Left renal cortex interstitium (tissue), 4 donors: ENCODE measurements at regions not wholly inside any gene's neighbourhood (a gene's known extent, or its start where the extent isn't known, plus 50 kb on each side); places are given as distances from the start of the nearest gene placed in this dataset.
"Not testable (repeated sequence)": the region's sequence is repeated elsewhere in the genome, so short reads cannot be mapped to it uniquely, and the experiment has no call there.

Experiments used
- DNase-seq, 4 donors: peaks; one replicate each; pipeline ENCODE4 v3.0.0-alpha.2; 2013; ENCODE audit warnings: low read depth in 4 of 4, low spot score in 2 of 4, missing footprints in 1 of 4

DNA sequence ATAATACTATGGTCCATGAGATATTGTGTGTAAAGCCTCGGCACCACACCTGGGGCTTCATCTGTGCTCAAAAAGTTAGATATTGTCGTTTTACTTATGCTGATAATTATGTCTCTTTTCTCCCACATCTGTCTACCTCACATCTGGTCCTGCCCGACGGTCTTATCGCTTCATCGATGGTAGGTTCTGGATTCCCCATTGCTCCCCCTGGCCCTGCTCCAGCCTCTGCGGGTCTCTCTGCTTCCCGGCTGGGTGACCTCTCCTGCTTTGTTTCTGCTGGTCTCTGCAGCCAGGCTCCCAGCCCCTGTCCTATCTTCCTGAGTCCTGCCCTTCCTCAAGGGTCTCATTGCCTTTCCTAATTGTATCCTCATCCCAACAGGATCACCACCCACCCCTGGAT lies 294.2 kb downstream of the NDUFA10 start:
- no peak for DNase-seq

DNA sequence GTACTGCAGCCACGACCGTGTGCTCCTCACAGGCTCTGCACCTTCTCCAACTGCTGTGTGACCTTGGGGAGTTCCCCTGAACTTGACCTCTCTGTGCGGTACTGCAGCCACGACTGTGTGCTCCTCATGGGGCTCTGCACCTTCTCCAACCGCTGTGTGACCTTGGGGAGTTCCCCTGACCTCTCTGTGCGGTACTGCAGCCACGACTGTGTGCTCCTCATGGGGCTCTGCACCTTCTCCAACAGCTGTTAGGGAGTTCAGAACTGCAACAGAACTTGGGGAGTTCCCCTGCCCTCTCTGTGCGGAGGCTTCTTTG lies 294.6 kb downstream of the NDUFA10 start:
- not testable (repeated sequence) for DNase-seq

DNA sequence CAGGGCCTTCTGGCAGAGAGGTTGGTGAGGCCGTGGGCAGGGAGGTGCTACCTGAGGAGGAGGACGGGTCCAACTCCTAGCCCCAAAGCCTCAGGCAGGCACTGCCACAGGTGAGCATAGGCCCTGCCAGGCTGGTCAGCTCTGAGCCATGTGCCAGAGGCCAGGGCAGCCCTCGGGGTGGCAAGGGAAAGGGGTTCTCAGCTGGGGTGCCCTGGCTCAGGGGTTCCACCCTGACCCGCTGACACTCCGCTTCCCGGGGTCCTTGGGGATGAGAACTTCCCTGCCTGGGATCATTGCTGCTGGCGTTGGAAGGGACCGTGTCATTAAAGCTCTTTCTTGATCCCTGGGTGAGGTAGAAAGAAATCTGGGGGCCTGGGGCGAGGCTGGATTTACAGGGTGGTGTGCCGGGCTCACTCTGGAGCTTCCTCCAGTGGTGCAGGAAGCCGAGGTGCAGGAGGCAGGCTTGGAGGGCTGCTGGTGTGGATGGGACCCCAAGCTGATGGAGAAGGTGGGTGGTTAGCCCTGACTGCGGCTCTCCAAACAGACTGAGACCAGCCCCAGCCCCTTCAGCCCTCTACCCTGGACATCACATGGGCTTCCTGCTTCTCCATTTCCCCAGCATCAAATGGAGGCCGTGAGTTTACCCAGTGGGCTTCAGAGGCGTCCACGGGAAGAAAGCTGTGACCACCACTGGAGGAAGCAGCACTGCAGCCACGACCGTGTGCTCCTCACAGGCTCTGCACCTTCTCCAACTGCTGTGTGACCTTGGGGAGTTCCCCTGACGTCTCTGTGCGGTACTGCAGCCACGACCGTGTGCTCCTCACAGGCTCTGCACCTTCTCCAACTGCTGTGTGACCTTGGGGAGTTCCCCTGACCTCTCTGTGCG lies 295.2 kb downstream of the NDUFA10 start:
- no peak for DNase-seq

DNA sequence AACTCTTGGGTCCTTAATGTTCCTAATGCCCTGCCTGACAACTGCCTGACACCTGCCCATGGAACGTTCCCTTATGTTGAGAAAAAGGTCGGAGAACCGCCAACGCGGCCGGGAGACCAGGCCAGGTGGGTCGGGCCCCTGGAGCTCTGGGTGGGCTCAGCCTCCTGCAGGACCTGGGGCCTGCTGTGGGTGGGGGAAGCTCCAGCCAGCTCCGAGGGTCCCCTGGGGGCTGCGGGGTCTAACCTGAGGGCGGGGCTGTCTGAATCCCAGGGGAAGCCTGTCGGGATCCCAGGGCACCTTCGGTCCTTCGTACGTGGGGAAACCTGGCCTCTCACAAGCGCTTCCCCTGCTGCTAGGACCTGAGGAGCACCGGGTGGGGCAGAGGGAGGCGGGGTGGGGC lies 296.0 kb downstream of the NDUFA10 start:
- no peak for DNase-seq

DNA sequence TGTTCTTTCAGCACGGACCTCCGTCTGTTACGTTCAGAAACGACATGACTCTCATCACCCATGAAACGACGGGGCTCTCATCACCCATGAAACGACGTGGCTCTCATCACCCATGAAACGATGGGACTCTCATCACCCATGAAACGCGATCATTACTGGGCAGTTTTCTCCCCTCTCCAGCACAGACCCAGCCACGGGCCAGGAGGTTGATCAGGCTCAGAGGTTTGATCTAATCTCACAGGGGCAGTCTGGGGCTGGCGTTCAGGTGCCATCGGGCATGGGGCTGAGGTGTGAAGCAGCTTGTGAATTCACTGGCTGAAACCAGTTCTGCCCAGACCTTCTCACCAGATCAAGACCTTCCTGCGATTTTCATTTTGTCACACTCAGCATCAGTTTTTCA lies 296.4 kb downstream of the NDUFA10 start:
- DNase-seq = no peak

DNA sequence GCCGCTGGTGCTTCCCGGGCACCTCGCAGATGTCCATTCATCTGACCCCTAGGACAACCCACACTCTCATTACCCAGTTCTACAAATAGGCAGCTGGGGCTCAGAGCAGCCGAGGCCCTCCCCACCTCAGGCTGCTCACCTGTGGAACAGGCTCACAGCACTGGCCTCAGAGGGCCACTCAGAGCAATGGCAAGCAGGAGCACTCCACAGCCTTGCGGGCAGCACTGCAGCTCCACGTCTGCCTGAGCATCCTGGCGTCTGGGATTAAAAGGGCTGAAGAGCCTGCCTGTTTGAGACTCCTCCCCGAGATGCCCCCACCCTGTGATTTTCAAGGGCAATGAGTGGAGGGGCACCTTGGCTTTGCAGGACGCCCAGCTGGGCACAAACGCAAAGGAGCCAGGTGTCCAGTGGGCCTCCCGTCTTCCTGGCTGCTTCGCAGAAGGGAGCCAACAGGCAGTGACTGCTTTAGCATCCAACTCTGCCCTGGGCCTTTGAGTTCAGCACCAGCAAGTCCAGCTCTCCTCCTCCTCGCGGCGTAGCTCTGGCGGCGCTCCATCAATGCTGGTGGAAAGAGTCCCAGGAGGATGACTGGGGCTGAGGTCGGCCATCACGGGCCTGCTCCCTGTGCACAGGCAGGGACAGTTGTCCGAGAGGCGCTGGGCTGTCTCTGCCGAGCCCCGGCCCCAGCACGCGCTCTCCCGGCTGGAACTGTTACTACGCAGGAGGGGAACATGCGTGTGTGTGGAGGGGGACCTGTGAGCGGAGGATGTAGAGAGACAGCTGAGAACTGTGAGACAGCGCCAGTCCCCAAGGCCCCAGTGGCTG lies 297.2 kb downstream of the NDUFA10 start:
- no peak for DNase-seq

DNA sequence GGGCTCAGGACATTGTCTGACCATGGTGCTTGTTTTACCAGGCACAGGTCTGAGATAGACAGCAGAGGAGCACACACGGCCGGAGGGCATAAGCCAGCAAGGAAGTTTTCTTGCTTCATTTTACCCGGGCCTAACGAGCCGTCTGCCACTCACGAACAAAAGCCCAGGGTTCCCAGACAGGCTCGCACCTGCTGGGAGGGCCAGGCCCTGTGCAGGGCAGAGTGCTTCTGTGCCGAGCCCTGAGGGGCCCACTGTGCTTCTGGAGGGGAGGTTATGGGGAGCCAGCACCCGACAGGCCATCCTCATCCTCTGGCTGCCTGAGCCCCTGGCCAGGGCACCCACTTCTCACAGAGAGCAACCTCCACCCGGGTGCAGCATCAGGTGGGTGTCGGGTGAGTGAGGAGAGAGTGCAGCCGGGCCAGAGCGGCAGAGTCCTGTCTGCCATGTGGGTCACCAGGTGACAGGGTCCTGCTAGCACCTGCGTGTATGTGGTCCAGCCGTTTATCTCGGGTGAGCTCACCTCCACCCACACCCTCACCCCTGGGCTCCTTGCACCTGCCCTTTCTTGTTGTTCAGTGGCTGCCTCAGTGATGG lies 297.9 kb downstream of the NDUFA10 start:
- DNase-seq = no peak

DNA sequence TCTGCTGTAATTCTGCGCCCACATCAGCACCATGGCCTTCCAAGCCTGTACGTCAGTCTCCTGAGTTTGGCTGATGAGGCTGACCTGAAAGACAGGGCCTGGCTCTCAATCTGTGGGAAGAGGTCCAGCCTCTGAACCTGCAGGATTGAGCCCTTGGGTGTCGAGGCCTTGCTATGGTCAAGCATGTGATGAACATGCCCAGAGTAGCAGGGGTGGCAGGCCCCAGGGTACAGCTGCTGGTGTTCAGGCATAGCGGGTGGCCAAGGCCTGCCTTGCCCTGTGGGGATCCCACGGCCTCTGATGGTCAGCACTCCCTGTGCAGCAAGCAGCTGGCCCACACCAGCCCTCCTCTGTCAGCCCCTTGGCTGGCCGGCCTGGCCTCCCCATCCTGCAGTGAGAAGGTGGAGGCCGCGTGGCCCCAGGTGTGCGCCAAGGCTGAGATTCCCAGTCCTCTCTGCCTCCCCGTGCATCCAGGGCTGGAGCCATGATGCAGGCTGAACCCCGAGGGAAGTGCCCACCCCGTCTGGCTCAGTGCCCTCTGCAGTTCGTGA lies 298.4 kb downstream of the NDUFA10 start:
- DNase-seq = no peak

DNA sequence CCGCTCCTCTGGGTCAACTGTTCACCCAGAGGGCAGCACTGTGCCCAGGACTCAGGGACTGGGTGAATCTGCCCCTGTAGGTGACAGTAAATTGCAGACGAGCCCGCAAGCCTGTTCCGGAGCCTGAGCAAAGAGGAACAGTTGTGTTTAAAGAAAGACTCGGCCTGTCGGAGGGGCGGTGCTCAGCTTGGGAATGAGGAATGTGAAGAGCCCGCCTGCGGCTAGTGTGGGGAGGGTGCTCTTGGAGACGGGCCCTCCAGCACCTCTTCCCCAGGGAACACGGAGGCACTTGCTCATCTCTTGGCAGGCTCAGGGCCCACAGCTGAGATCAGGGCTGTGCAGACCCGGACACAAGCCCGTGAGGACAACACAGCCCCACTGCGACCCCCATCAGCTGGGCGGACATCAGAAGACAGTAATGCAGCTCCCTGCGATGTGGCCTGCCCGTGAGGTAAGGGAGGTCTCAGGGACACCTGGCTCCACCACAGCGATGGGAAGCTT lies 299.0 kb downstream of the NDUFA10 start:
- no peak for DNase-seq

DNA sequence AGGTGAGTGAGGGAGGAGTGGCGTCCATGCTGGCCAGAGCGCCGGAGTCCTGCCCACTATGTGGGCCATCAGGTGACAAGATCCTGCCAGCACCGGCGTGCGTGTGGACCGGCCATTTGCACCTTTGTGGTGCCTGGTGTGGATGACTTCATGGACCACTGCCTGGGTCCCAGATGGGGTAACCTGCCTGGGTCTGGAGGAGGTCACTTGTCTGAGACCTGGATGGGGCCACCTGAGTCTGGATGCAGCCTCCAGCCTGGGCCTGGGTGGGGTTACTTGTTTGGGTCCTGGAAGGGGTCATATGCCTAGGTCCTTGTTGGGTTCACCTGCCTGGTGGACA lies 299.6 kb downstream of the NDUFA10 start:
- no peak for DNase-seq

DNA sequence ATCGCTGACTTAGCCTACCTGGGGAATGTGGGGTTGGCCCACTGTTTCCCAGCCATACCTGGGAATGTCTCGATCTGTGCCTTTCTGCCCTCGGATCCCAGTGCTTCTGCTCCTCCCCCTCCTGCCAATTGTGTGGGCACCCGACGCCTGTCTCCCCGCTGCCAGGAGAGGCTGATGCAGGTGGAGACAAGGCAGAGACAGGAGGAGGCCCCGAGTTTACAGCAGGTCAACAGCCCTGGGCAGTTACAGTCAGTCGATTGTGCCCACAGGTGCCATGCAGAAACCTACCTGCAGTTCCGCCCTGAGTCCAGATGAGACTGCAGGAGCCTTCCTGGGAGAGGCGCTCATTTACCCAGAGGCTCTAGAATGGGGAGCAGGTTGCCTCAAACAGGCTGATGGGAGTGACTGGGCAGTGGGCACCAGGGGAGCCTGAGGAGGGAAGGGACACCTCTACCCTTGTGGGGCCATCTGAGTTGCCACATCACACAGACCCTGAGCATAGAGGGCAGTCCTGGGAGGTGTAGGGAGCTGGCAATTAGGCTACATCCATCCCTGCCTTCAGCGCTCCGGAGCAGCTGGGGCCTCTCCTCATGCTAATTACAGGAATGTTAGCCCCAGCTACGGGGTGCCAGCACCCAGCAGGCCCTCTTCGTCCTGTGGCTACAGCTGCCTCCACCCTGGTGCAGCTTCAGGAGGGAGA lies 300.1 kb downstream of the NDUFA10 start:
- DNase-seq = no peak

DNA sequence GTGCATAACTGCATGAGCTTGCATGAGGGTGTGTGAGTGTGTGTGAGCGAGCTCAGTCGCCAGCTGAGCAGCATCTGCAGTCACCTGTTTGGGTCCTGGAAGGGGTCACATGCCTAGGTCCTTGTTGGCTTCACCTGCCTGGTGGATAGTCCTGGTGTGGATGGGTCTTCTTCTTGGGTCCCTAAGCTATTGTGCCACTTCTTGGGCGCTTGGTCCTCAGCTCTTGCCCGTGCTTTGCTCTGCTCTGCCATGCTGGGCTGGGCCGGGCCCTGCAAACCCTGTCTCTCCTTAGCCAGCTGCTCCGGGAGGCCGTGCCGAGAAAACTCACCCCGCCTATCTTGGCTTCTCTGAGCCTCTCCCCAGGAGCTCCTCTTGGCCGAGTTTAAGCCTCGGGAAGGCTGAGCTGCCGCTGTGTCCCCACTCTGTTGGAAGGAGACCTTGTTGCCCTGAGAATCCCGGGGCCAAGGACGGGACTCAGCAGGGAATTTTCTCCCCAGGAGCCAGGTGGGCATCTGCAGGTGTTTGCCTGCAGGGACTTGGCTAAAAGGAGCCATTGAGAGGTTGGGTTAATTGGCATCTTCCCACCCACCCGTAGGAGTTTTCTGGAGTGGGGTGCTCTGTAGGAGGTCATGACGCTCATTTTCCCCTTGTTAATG lies 300.8 kb downstream of the NDUFA10 start:
- no peak for DNase-seq

DNA sequence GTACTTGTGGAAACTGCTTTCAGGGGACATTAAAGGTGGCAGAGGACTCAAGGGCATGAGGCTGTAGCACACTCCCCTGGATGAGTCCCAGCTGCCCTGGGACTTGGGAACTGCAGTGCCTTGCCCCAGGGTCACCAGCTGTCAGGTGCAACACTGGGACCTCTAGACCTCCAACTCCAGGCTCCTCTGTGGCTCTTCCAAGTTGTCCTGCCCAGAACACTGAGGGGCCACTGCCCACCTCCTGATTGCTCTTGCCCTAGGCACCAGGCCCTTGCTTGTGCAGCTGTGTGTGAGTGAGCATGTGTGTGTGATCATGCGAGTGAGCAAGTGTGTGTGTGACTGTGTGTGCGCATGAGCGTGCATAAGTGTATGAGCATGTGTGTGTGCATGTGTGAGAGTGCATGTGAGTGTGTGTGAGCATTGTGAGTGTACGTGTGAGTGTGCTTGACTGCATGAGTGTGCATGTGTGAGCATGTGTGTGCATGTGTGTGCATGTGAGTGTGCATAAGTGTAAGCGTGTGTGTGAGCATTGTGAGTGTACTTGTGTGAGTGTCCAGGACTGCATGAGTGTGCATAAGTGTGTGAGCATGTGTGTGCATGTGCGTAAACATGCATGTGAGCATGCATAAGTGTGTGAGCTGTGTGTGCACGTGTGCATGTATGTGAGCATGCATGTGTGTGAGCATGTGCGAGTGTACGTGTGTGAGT lies 301.5 kb downstream of the NDUFA10 start:
- no peak for DNase-seq

DNA sequence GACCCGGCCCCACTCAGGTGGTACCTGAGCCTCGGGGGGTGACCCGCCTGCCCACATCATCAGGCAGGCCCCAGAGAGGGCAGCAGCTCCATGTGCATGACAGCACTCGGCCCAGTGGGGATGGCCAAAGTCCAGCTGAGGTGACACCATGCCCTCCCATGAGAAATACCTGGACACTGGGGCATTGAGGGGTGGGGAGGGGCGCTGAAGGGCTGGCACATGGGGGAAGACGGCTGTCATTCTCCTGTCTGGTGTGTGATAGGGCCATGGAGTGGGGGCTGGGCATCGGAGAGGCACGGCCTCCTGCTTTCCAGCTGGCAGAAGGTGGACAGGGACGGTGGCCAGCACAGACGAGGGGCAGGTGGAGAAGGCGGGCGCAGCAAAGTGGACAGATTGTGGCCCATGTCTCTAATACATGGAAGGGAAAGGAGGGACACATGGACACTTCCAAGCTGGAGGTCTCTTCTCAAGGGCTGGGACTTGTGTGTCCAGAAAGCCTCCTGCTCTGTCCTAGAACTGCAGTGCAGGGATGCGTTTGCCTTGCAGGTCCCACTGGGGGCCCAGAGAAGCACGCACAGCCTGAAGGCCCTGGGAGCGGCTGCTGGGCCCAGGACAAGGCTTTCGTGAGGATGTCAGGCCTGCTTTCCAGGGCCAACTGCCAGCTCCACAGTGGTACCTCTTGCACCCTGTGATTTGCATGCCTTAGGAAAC lies 302.2 kb downstream of the NDUFA10 start:
- DNase-seq = no peak

DNA sequence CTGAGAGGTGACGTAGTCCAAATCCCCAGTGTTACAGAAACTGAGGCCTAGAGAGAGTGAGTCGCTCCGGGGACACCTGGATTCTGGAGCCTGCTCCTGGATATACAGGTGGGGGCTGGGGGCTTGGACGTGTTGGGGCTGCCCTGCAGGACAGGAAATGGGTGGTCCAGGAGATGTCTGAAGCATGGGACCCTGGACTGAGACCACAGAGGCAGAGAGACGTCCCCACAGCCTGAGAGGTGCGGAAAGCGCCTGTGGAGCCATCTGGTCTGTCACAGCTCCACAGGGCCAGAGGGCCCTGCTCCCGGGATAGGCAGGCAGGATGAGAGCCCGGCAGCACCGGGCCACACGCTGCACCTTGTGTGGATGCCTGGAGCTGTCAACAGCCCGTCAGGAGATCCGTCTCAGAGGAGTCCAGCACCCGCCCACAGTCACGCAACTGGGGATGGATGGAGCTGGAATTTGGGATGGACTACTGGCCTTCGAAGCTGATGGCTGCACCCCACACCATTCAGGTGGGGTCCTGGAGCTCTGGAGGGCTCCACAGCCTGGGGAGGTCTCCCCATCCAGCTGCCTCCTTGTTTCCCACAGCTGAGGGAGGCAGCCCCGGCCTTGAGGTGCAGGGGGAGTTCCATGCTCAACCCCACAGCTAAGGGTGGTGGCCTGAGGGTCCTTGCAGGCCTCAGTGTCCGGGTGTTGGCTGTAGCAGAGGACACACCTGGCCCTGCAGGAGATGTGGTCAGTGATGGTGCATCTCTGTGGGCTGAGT lies 303.0 kb downstream of the NDUFA10 start:
- DNase-seq = no peak

DNA sequence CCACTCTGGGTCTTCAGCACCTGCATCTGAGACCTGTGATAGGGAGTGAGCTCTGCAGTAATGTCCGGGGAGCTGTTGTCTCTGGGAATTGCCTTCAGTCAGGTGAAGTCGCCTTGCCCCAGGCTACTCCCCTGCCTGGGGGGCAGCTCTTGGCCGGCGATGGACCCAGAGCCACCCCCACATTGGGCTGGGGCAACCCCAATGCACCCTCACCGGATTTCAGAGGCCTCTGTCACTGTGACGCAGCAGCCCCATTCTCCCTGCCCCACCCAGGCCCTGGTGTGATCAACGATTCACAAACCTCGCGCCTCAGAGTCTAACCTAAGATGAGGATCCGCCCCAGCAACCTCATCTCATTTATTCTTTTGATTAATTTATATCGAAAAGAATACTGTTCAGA lies 303.6 kb downstream of the NDUFA10 start:
- no peak for DNase-seq

DNA sequence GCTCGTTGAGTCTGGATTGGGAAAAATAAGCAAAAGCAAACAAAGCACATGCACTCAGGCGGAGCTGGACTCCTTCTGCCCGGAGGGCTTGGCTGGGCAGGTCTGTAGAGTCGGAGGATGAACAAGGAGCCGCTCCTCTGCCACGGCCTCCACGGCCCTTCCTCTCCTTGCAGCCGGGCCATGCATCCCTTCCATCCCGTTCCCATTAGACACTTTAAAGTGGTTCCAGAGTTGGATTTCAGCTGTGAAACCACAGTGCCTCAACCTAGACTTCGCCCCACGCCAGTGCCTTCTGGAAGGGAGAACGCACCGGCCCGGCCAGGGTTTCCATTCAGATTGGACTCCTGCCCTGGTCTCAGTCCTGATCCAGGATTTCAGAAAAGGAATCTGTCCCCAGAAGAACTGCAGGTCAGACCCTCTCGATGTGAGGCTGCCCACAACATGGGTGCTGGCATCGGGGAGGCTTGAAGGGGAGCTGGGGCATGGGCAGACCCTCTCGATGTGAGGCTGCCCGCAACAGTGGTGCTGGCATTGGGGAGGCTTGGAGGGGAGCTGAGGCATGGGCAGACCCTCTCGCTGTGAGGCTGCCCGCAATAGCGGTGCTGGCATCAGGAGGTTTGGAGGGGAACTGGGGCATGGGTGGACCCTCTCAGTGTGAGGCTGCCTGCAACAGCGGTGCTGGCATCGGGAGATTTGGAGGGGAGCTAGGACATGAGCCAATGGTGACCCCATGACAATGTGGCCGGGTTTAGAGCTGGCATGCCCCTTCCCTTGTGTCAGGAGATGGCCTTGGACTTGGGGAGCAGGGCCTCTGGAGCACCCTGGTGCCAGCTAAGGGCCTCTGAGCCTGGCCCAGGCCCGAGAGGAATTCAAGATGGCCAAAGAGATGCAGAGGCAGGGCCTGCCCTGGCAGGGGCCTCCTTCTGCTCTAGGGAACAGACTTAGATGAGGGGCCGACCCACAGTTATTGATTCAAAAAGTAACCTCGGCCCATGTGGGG lies 304.5 kb downstream of the NDUFA10 start:
- DNase-seq = no peak
